Activated naive CD8-positive, alpha-beta T cell treated with anti-CD3 and anti-CD28 coated beads for 36 hours (primary cell): ENCODE measurements at regions not wholly inside any gene's neighbourhood (a gene's known extent, or its start where the extent isn't known, plus 50 kb on each side); places are given as distances from the start of the nearest gene placed in this dataset.
"Not testable (repeated sequence)": the region's sequence is repeated elsewhere in the genome, so short reads cannot be mapped to it uniquely, and the experiment has no call there.

Source experiments
- DNase-seq: peaks from one replicate; pipeline ENCODE4 v3.0.0; 2021
- H3K27ac Mint-ChIP-seq: one replicate; pipeline ENCODE4 v1.8.0; 2022; ENCODE audit warnings: mild to moderate bottlenecking, moderate library complexity, mixed read lengths
- H3K27me3 Mint-ChIP-seq: one replicate; pipeline ENCODE4 v1.8.0; 2022; ENCODE audit warnings: mild to moderate bottlenecking, mixed read lengths
- H3K36me3 Mint-ChIP-seq: one replicate; pipeline ENCODE4 v1.8.0; 2021; ENCODE audit warnings: mild to moderate bottlenecking, mixed read lengths
- H3K4me1 Mint-ChIP-seq: one replicate; pipeline ENCODE4 v1.8.0; 2021; ENCODE audit warnings: mixed read lengths
- H3K4me3 Mint-ChIP-seq: one replicate; pipeline ENCODE4 v1.8.0; 2022; ENCODE audit warnings: mild to moderate bottlenecking, moderate library complexity, mixed read lengths
- H3K9me3 Mint-ChIP-seq: one replicate; pipeline ENCODE4 v1.8.0; 2022; ENCODE audit warnings: mixed read lengths

DNA sequence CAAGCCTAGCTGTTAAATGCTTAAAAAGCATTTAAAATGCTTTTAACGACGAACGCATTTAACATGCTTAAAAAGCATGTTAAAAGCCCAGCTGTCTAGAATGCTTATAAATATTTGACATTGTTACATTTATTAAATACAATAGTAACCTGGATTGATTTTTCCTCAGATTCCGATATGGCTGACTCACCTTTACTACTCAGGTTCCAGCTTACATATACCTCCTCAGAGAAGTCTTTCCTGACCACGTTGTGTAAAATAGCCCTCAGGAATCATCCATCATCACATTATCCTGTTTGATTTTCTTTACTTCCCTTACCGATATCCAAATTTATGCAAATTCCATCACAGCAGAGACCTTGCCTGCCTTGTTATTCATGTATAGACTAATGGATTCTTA is 51.4 kb downstream of the SLC41A2 start:
- no peak for DNase-seq
- Mint-ChIP-seq H3K27me3 (peaks cover 4% of the 10 kb centered on the region), H3K4me1 (no peaks in the 10 kb centered on the region), H3K27ac (no peak overlapping the region), H3K36me3 (no peaks in the 10 kb centered on the region), H3K4me3 (no peak overlapping the region), H3K9me3 (no peaks in the 10 kb centered on the region)

- H3K27ac Mint-ChIP-seq, DNase-seq, H3K9me3 Mint-ChIP-seq, H3K4me1 Mint-ChIP-seq, H3K36me3 Mint-ChIP-seq, H3K4me3 Mint-ChIP-seq, H3K27me3 Mint-ChIP-seq: not testable (repeated sequence)
Measured at GRCh38 chr12:104905446-104905845, 52.6 kb downstream of the SLC41A2 start.

DNA sequence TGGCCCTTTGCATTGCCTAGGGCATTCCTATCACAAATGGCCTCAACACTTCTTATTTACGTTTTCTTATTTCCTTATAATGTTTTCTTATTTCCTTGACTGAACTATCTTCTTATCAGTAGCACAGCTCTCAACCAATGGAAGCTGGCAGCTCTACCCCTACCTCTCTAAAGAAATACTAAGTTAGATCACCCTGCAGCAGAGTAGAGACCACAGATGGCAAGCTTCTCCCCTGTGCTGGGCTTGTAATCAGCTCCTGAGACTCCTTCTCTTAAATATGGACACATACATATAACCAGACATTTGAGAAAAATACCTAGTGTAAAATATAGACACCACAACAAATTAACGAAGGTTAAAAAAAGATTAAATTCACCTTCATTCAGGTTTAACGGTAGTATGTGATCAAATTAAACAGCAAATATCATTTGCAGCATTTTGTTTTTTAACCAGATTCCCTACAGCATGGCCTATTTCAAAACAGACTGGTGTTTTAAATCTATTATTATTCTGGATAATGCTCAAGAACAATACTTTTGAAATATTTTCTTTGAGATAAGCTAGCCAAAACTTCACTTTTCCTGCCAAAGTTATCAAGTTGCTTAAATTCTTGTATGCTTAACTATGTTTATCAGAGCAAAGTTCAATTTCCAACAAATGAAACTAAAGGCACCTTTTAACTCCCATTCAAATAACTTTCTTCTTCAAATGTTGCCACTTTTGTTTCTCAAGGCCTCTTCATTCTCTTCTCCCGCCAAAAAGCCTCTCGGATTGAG is 54.3 kb downstream of the SLC41A2 start:
- H3K27ac Mint-ChIP-seq, result no peak overlapping the region
- no peak overlapping the region for H3K4me3 Mint-ChIP-seq
- DNase-seq, result no peak
- no peaks in the 10 kb centered on the region for H3K4me1 Mint-ChIP-seq
- H3K9me3 Mint-ChIP-seq, result peaks cover 7% of the 10 kb centered on the region
- no peaks in the 10 kb centered on the region for H3K27me3 Mint-ChIP-seq
- H3K36me3 Mint-ChIP-seq, result no peaks in the 10 kb centered on the region

GRCh38 chr12:104902125-104902524 is 56.0 kb downstream of the SLC41A2 start:
- H3K27ac Mint-ChIP-seq, result no peak overlapping the region
- no peaks in the 10 kb centered on the region for H3K36me3 Mint-ChIP-seq
- no peaks in the 10 kb centered on the region for H3K27me3 Mint-ChIP-seq
- H3K9me3 Mint-ChIP-seq, result peaks cover 7% of the 10 kb centered on the region
- H3K4me3 Mint-ChIP-seq, result no peak overlapping the region
- H3K4me1 Mint-ChIP-seq, result no peaks in the 10 kb centered on the region
- no peak for DNase-seq

DNA sequence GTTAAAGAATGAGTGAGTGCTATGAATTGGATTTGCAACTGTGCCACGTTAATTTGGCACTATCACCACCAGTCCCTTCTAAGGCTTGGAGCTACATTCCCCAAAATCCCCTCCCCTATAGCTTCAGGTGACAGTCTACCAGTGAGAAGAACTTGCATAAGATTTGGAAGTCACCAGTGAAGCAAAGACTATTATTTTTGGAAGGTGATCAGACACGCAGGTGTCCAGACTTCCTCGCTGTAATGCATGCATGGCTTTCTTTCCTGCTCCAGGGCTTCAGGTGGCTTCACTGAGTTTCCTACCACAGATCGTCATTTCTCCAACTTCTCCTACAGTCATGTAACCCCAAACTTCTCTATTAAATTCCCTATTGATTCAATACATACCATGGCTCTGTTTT is 61.4 kb downstream of the SLC41A2 start:
- H3K27ac Mint-ChIP-seq, result no peak overlapping the region
- no peak for DNase-seq

GRCh38 chr12:104896146-104896545 is 61.9 kb downstream of the SLC41A2 start:
- H3K9me3 Mint-ChIP-seq, result peaks cover 7% of the 10 kb centered on the region
- H3K27me3 Mint-ChIP-seq, result no peaks in the 10 kb centered on the region
- H3K4me3 Mint-ChIP-seq, result no peak overlapping the region
- H3K27ac Mint-ChIP-seq, result no peak overlapping the region
- no peak for DNase-seq
- peaks cover under 1% of the 10 kb centered on the region for H3K4me1 Mint-ChIP-seq
- H3K36me3 Mint-ChIP-seq, result no peaks in the 10 kb centered on the region

More for the DNA sequence above, 61.4 kb downstream of the SLC41A2 start:
- Mint-ChIP-seq H3K27me3 (no peaks in the 10 kb centered on the region), H3K9me3 (peaks cover 7% of the 10 kb centered on the region), H3K4me1 (no peaks in the 10 kb centered on the region), H3K36me3 (no peaks in the 10 kb centered on the region), H3K4me3 (no peak overlapping the region)

DNA sequence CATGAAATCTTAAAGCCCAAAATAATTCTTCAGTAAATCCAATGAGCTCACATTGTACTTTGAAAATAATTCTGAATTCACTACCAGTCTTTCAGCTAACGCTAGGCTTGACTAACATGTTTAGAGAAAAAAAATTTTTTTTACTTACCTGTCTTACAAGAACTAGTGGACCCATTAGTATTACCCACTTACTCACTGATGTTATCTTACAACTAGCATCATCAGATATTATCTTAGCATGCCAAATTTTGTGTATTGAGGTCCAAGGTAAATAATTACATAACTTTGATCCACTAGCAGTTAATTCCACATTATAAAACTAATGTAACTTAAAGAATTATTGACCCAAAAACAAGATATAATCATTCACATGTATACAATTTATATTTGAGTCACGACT is 62.7 kb downstream of the SLC41A2 start:
- no peaks in the 10 kb centered on the region for H3K27me3 Mint-ChIP-seq
- no peak overlapping the region for H3K4me3 Mint-ChIP-seq
- H3K9me3 Mint-ChIP-seq, result peaks cover 7% of the 10 kb centered on the region
- DNase-seq, result no peak
- H3K27ac Mint-ChIP-seq, result no peak overlapping the region
- peaks cover 7% of the 10 kb centered on the region for H3K4me1 Mint-ChIP-seq
- no peaks in the 10 kb centered on the region for H3K36me3 Mint-ChIP-seq

GRCh38 chr12:104890476-104891096 is 67.5 kb downstream of the SLC41A2 start:
- peaks cover 13% of the 10 kb centered on the region for H3K4me1 Mint-ChIP-seq

DNA sequence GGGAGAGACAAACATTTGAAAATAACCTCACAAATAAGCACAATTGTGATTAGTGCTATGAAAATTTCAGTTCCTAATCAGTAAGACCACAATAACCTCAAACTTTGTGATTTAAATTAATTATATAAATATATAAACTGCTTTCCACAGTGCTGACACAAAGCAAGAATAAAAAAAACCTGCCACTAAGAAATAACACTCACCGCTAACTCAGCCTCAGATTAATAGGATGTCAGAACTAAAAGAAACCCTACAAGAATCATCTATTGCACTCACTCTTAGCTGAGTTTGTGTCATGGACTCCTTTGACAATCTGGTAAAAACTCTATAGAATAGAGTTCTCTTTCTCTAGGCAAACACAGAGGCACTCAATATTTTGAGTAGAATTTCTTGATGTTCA is 68.4 kb downstream of the SLC41A2 start:
- Mint-ChIP-seq H3K9me3 (no peaks in the 10 kb centered on the region), H3K27me3 (no peaks in the 10 kb centered on the region), H3K36me3 (no peaks in the 10 kb centered on the region), H3K4me1 (peaks cover 13% of the 10 kb centered on the region), H3K4me3 (no peak overlapping the region), H3K27ac (no peak overlapping the region)
- DNase-seq, result no peak

More at GRCh38 chr12:104890476-104891096, 67.5 kb downstream of the SLC41A2 start:
- no peaks in the 10 kb centered on the region for H3K36me3 Mint-ChIP-seq
- peak overlapping the region; percentile 81 for H3K27ac Mint-ChIP-seq
- H3K9me3 Mint-ChIP-seq, result no peaks in the 10 kb centered on the region
- no peaks in the 10 kb centered on the region for H3K27me3 Mint-ChIP-seq
- DNase-seq, result no peak
- H3K4me3 Mint-ChIP-seq, result no peak overlapping the region

DNA sequence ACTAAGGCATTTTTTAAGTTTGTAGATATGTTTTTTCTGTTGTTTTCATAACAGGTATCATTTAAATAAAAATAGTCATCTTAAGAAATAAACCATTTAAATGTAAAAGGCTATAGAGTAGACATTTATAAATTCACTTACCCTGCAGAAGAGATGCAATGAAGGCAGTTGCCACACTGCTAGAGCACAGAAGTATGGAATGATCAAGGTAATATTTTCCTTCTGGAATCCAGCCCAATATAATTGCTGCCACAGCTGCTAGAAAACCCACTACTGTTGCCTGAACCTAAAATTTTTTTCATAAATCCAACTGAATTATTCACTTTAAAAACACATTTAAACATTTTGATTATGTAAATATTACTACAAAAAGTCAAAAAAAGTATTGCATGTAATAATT is 69.2 kb downstream of the SLC41A2 start:
- no peak for DNase-seq
- Mint-ChIP-seq H3K27ac (no peak overlapping the region), H3K27me3 (no peaks in the 10 kb centered on the region), H3K4me3 (no peak overlapping the region), H3K36me3 (no peaks in the 10 kb centered on the region), H3K9me3 (no peaks in the 10 kb centered on the region), H3K4me1 (peaks cover 13% of the 10 kb centered on the region)

DNA sequence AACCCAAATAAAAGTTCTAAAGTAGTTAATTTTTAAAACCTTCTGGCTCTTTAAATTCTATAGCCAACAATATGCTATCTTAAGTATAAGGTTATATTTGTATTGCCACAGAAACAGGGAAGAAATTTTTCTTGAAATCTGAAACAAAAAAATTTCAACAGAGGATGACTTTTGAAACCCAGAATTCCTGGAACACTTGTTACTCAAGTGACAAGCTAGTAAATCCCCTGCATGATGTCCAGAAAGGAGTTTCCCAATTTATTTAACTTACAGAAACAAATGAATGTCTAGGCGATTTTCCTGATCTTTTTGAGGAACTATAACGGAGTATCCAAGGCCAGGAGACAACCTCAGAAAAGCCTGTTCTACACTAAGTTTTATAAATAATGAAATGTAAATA is 69.6 kb downstream of the SLC41A2 start:
- H3K36me3 Mint-ChIP-seq, result no peaks in the 10 kb centered on the region

GRCh38 chr12:104887452-104887851 is 70.6 kb downstream of the SLC41A2 start:
- H3K4me3 Mint-ChIP-seq, result no peak overlapping the region
- H3K27ac Mint-ChIP-seq, result no peak overlapping the region
- H3K9me3 Mint-ChIP-seq, result no peaks in the 10 kb centered on the region
- H3K4me1 Mint-ChIP-seq, result peaks cover 13% of the 10 kb centered on the region
- H3K27me3 Mint-ChIP-seq, result no peaks in the 10 kb centered on the region
- peaks cover 2% of the 10 kb centered on the region for H3K36me3 Mint-ChIP-seq
- no peak for DNase-seq

More for the DNA sequence above, 69.6 kb downstream of the SLC41A2 start:
- Mint-ChIP-seq H3K27ac (no peak overlapping the region), H3K27me3 (no peaks in the 10 kb centered on the region), H3K4me3 (no peak overlapping the region), H3K4me1 (peaks cover 13% of the 10 kb centered on the region), H3K9me3 (no peaks in the 10 kb centered on the region)
- no peak for DNase-seq

GRCh38 chr12:104886418-104887401 is 71.4 kb downstream of the SLC41A2 start:
- Mint-ChIP-seq H3K27ac (no peak overlapping the region), H3K4me3 (no peak overlapping the region), H3K27me3 (no peaks in the 10 kb centered on the region), H3K4me1 (peaks cover 13% of the 10 kb centered on the region), H3K36me3 (peaks cover 2% of the 10 kb centered on the region), H3K9me3 (no peaks in the 10 kb centered on the region)
- no peak for DNase-seq

DNA sequence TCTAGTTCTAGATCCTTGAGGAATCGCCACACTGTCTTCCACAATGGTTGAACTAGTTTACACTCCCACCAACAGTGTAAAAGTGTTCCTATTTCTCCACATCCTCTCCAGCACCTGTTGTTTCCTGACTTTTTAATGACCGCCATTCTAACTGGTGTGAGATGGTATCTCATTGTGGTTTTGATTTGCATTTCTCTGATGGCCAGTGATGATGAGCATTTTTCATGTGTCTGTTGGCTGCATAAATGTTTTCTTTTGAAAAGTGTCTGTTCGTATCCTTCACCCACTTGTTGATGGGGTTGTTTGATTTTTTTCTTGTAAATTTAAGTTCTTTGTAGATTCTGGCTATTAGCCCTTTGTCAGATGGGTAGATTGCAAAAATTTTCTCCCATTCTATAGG is 79.2 kb downstream of the SLC41A2 start:
- not testable (repeated sequence) for H3K27ac Mint-ChIP-seq, H3K9me3 Mint-ChIP-seq, H3K4me1 Mint-ChIP-seq, H3K4me3 Mint-ChIP-seq, DNase-seq, H3K27me3 Mint-ChIP-seq, H3K36me3 Mint-ChIP-seq

DNA sequence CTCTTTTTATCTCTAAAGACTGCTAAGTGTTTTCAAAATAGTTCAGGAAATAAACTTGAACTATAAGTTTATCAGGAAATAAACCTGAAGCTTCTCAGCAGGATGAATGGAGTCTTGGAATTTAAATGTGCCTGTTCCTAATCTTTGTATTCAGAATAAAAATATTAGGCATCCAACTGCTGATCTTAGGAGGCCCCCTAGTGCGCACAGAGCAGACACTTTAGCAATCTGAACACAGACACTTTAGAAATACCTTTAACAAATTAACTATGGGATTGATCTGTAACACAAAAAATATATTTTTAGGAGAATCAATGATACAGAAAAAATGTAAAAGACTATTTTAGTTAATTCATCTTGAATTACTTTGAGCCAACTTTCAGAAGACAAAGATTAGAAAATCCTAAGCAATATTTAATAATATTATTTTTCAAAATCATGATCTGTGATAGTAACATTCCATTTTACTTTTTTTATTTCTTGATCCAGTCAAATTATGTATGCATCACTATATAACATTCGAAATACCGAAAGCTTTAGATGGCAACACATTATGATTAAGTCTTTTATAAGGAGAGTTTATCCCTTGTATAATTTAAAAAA is 80.9 kb downstream of the SLC41A2 start:
- H3K4me1 Mint-ChIP-seq, result peaks cover 7% of the 10 kb centered on the region
- H3K27me3 Mint-ChIP-seq, result peaks cover 3% of the 10 kb centered on the region
- H3K4me3 Mint-ChIP-seq, result no peak overlapping the region
- H3K36me3 Mint-ChIP-seq, result no peaks in the 10 kb centered on the region
- no peak for DNase-seq
- H3K27ac Mint-ChIP-seq, result no peak overlapping the region
- H3K9me3 Mint-ChIP-seq, result no peaks in the 10 kb centered on the region
